ENCODE measurements at regions not wholly inside any gene's neighbourhood (a gene's known extent, or its start where the extent isn't known, plus 50 kb on each side); places are given as distances from the start of the nearest gene placed in this dataset.

DNA sequence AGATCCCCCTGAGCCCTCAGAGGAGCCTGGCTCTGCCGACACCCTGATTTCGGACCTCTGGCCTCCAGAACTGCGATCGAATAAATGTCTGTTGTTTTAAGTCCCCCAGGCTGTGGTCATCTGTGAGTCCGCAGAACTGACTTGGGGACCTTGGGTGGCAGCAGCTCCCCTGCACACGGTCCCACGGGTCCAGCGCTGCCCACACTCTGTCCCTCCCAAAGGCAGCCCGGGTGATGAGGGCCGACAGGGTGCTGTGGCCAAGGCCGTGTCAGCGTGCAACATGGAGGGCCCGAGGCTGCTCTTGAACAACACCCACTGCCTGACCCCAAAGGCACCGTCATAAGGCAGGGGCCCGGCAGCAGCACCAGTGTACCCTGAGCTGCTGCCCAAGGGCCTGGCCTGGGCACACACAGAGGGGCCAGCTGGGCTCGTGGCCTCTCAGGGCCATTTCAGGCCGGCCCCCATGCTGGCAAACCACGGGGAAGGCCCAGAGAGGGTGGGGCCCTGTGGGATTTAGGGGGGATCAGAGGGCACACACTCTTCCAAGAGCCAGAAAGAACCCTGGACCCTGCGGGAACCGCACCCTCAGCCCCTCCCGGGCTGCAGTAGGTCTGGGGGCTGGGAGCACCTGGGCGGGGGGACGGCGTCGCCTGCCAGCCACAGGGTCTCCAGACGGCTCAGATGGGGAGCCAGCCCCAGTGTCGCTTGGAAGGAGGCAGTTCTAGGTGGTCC is 77.1 kb upstream of the PRR5 start:
- TF ChIP-seq, protein P1, sequence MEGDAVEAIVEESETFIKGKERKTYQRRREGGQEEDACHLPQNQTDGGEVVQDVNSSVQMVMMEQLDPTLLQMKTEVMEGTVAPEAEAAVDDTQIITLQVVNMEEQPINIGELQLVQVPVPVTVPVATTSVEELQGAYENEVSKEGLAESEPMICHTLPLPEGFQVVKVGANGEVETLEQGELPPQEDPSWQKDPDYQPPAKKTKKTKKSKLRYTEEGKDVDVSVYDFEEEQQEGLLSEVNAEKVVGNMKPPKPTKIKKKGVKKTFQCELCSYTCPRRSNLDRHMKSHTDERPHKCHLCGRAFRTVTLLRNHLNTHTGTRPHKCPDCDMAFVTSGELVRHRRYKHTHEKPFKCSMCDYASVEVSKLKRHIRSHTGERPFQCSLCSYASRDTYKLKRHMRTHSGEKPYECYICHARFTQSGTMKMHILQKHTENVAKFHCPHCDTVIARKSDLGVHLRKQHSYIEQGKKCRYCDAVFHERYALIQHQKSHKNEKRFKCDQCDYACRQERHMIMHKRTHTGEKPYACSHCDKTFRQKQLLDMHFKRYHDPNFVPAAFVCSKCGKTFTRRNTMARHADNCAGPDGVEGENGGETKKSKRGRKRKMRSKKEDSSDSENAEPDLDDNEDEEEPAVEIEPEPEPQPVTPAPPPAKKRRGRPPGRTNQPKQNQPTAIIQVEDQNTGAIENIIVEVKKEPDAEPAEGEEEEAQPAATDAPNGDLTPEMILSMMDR (IDR thresholded peaks at IDR 0.05): no peak

DNA sequence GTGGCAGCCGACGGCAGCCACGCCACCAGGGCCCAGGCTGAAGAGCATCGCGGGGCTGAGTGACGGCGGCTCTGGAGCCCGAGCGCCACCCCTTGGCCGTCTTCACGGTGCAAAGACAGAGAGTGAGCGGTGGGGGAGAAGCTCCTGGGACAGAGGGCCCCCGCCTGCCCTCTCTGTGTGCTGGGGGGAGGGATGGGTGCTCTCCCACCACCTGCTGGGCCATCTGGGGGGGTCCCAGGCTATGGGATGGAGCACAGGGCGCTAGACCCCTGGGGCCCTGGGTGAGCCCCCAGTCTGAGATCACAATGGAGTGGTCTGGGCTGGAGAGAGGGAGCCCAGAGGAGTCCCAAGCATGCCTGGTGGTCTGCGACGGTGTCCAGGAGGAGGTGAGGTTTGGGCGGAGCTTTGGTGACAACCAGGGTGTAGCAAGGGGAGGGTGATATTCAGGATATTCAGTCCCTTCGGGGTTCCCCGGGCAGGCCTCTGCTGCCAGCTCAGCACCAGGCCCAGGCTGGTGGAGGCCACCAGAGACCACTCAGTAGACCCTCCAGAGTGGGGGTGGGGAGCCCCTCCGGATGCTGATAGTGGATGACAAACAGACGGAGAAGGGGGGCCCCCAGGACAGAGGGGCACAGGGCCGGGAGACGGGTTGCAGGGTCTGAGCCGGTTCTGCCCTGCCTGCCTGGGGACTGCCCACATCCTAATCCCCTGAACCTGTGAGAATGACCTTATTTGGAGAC is 78.1 kb upstream of the PRR5 start:
- TF ChIP-seq, protein P1 (IDR thresholded peaks at IDR 0.05): no peak

DNA sequence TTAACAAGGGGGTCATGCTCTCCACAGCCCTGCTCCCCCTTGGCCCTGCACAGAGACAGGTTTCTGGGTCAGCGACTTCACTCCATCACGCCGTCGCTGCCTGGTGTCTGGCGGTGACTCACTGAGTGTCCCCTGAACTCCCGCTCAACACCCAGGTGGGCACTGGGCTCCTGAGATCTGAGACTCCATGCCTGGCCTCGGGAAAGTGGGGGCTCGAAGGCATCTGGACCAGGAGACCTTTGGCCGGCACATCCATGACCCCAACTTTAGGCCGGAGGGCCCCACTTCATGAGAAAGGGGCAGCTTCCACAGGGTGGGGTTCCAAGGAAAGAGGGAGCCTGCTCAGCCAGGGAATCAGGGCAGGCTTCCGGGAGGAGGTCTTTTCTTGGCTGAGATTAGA is 79.3 kb upstream of the PRR5 start:
- TF ChIP-seq, protein P1 (IDR thresholded peaks at IDR 0.05): no peak

DNA sequence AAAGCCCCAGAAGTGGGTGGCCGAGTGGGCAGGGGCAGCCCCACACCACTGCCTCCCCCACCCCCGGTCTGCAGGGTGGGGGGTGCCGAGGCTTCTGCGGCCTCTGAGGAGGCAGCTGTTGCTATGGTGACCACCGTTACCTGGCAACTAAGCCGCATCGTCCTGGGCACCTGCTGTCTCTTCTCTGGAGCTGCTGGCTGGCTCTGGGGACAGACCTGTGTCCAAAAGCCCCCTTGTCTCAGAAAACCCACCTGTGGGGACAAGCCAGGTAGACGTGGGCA is 79.9 kb upstream of the PRR5 start:
- TF ChIP-seq, protein P1 (IDR thresholded peaks at IDR 0.05): no peak

DNA sequence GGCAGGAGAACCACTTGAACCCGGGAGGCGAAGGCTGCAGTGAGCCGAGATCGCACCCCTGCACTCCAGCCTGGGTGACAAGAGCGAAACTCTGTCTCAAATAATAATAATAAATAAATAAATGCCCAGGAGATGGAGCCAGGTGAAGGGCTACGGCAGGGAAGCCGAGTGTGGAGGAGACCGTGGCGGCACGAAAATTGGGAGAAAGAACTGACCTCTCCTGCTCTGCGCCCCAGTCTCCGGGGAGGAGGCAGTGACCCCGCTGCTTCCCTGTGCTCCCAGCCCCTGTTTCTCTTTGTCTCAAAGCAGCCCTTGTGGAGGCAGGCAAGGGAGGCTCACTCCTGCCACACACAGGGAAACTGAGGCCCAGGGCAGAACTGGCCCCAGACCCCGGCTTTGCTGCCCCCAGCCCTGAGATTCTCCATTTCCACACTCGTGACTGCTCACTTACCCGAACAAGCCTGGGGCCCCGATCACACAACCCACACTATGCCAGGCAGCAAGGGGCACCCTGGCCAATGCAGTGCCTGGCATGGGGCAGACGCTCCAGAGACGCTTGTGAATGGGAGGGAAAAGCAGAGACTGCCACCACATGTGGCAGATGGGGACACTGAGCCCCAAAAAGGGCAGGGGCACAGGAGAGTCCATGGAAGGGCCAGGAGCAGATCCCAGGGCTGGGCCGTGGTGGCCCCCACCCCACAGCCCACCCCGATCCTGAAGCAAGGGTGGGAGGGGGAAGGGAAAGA is 80.4 kb upstream of the PRR5 start:
- TF ChIP-seq, protein P1 (IDR thresholded peaks at IDR 0.05): no peak

DNA sequence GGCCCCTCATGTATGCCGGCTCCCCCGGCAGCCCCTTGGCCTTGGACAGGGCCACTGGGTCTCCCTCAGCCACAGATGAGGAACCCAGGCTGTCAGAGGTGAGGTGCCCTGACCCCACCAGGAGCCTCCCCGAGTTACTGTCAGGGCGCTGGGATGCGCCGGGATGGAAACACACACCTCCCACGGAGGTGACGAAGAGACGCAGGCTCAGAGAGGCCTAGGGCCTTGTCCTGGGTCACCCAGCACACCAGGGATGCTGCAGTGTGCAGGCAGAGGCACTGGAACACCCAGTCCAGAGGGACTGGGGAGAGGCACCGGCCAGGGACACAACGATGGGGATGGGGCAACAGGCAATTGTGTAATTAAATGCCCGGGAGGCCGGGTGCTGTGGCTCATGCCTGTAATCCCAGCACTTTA is 81.2 kb upstream of the PRR5 start:
- TF ChIP-seq, protein P1 (IDR thresholded peaks at IDR 0.05): no peak

DNA sequence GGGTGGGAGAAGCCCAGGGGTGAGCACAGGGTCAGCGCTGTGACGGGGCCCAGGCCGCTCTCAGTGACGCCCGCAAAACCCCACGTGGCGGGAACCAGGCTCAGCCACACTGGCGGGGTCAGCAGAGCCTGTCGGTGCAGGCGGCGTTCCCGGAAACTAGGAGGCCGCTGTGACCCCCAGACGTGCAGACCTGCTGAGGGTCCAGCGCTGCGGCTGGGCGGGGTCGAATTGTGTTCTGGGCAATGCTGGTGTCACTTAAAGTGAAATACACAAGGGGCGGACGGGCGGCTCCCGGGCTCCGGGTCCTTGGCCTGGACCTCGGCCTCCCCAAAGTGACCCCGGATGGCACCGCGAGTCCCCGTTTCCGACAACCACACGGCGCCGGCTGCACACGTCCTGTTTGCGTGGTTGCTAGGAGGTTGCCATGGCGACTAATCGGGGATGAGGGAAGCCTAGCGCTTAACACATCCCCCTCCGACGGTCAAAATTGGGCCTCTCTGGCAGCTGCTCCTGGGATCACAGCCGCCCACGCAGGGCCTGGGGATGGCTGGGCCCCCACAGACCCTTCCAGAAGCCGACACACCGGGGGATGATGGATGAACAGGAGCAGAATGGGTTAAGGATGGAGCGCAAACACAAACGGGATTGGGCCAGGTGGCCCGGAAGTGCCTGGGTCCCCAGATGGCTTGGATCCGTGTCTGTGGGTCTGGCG is 81.7 kb upstream of the PRR5 start:
- TF ChIP-seq, protein P1 (IDR thresholded peaks at IDR 0.05): no peak
